Fibroblast of skin of abdomen (primary cell): ENCODE measurements at regions not wholly inside any gene's neighbourhood (a gene's known extent, or its start where the extent isn't known, plus 50 kb on each side); places are given as distances from the start of the nearest gene placed in this dataset.

Experiments used
- DNase-seq: peaks from one replicate; pipeline ENCODE4 v3.0.0-alpha.2; 2013

- no peak for DNase-seq
These were observed 64.3 kb upstream of the VANGL1 start for GRCh38 chr1:115577513-115577912.

DNA sequence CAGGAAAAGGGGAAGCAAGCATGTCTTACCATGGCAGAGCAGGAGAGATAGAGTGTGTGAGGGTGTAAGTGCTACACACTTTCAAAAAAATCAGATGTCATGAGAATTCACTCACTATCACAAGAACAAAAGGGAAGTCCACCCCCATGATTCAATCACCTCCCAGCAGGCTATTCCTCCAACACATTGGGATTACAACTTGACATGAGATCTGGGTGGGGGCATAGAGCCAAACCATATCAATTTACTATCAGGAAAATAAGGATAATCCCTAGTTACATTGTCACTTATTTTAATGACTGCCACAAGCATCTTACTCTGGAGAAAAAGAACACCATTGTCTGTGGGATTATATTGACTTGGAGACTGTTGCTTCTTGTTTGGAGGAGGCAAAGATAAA lies 66.1 kb upstream of the VANGL1 start:
- DNase-seq = no peak

- DNase-seq = no peak
These were observed 69.1 kb upstream of the VANGL1 start for GRCh38 chr1:115572710-115573109.

GRCh38 chr1:115567431-115567830 lies 74.3 kb upstream of the VANGL1 start:
- DNase-seq = no peak

DNA sequence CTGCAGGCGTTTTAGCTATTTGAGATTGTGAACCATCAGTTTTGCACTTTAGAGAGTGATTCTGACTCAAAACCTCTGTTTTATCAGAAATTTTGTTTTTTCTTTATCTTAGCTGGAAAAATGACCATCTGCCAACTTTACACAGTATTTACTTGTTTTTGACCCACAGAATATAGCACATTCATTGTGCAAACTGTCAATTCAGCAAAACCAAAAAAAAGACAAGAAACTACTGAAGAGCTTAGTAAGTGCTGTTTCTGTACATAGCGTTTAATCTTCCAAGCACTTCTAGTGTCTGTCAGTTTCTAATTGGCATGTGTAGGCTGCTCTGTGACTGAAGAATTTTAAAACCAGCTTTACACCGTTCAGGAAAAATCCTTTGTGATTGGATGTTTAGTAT lies 76.0 kb upstream of the VANGL1 start:
- no peak for DNase-seq

GRCh38 chr1:115565353-115565752 lies 76.4 kb upstream of the VANGL1 start:
- no peak for DNase-seq

- DNase-seq = no peak
These were observed 77.6 kb upstream of the VANGL1 start for GRCh38 chr1:115564201-115564600.

- DNase-seq = peak; percentile 33
These were observed 81.7 kb upstream of the VANGL1 start for GRCh38 chr1:115560027-115560426.

DNA sequence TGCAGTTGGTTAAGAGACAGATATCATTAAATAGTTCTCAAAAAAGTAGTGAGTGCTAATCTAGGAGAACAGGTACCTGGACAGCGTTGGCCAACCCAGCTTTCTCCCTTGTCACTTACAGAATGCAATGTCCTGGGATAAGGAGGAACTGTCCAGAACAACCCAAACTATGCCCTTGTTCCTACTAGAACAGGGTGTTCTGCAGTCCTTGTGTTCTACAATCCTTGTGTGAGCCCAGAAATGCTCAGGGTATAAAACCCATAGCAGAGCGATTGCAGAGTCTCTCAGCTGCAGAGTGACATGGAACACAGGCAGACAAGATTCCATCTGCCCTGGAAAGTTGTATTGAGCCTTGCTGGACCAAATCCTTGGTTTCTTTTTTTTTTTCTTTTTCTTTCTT lies 83.5 kb upstream of the VANGL1 start:
- no peak for DNase-seq

DNA sequence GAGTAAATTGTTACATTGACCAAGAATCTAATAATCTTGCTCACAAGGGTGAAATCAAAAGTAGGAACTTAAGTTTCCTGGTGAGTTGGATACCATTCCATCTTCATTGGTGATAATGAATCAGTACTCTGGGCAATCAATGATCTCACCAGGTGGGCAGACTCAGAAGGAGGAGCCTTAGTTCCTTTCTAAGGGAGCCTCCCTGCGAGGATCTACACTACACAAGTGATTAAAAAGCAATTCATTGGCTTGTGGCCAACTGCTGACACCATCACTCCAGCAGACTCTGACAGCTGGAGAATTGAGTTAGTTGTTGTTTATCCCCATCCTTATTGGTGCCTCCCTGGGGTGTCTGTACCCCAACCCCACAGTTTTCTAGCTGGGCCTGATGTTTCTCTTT lies 84.1 kb upstream of the VANGL1 start:
- no peak for DNase-seq

GRCh38 chr1:115556236-115556635 lies 85.5 kb upstream of the VANGL1 start:
- peak; percentile 41 for DNase-seq

GRCh38 chr1:115555446-115555845 lies 86.3 kb upstream of the VANGL1 start:
- peak; percentile 78 for DNase-seq

- DNase-seq = no peak
These were observed 94.1 kb upstream of the VANGL1 start for GRCh38 chr1:115547696-115548095.

GRCh38 chr1:115546846-115547245 lies 94.9 kb upstream of the VANGL1 start:
- DNase-seq = no peak

DNA sequence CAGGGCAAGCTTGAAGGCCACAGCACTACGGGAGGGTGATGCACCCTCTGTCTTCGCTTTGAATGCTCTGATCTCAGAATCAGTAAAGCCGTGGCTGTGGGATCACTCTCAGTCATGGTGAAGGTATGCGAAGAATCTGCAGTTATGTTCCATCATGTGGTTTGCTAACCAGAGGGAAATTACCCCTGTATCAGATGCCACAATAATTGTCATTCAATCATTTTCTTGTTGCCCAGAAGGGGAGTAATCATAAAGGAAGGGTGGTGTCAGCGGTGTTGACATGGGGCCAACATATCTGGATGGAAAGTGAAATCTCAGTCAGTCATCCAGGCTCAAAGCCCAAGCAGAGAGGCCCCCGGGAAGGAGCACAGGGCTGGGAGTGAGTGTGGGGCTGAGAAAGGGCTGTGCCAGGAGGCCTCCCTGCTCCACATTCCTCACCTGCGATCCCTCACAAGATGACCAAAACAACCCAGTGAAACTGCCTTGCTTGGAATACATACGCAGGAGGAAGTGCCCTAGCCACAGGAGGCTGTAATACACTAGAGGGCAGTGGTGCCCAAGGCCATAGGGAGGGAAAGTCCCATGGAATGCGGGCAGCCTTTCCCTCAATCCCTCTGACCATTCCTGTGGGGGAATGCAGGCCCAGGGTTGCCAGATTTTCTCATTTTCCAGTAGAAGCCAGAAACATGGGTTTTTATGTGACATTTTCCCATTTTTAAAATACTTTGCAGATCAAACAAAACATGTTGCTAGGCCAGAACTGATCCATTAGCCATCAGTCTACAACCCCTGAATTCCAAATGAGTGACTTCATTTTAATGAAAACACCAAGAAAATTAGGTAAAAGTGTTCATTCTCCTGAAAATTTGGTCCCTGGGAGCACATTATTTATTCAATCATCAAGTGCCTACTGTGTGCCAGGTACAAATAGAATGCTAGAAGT lies 95.7 kb upstream of the VANGL1 start:
- DNase-seq = peak; percentile 98

DNA sequence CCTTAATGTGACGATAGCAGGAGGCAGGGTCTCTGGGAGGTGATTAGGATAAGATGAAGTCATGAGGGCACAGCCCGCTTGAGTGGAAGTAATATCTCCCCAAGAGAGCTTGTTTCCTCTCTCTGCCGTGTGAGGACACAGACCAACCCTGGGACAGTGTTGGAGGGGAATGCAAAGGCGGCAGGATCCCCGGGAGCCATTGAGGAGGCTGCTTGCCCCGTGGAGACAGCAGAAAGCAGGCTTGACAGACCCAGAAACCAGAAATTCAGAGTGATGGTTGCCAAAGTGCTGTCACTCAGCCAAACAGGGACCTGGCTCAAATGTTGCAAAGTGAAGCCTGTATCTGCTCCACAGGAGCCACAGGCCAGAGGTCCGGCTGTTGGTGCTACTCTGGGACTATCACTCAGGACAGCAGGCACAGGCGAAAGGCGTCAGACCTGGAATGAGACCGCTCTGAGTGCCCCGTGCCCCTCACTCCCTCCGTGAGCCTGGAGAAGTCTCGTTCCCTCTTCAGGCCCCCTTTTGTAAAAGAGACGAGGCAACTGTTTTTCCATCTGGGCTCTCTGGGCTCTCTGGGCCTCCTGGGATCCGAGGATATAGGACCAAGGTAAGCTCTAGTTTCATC lies 96.6 kb upstream of the VANGL1 start:
- no peak for DNase-seq

- DNase-seq = no peak
These were observed 97.6 kb upstream of the VANGL1 start for GRCh38 chr1:115544131-115544530.

GRCh38 chr1:115543247-115543646 lies 98.5 kb upstream of the VANGL1 start:
- DNase-seq = no peak

DNA sequence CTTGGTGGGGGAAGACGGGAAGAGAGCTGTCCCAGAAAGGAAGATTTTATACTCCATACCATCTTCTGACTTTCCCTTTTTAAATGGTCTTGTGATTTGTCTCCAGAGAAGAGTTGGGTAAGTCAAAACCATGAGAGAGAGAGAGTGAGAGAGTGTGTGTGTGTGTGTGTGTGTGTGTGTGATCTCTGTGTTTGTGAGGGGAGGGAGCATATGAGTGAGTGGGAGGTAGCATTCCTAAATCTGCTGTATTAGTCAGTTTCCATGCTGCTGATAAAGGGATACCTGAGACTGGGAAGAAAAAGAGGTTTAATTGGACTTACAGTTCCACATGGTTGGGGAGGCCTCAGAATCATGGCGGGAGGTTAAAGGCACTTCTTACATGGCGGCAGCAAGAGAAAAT lies 102.0 kb upstream of the VANGL1 start:
- no peak for DNase-seq

GRCh38 chr1:115539061-115539460 lies 102.7 kb upstream of the VANGL1 start:
- no peak for DNase-seq

DNA sequence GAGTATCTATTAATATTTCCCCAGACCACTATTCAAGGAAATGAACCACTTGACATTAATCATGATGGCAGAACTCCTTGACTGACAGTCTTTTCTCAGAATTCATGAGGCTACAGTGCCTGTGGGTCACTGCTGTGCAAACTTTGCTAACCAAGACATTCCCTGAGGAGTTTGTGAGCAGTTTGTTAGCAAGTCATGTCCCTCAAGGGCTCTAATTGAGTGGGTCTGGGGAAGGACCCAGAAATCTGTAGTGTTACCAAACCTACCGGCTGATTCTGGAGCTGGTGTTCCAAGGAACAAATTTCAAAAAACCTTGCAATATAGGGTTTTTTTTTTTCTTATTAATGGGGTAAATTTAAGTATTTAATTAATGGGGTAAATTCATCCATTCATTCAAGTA lies 103.2 kb upstream of the VANGL1 start:
- DNase-seq = no peak

GRCh38 chr1:115537415-115537814 lies 104.4 kb upstream of the VANGL1 start:
- DNase-seq = no peak

DNA sequence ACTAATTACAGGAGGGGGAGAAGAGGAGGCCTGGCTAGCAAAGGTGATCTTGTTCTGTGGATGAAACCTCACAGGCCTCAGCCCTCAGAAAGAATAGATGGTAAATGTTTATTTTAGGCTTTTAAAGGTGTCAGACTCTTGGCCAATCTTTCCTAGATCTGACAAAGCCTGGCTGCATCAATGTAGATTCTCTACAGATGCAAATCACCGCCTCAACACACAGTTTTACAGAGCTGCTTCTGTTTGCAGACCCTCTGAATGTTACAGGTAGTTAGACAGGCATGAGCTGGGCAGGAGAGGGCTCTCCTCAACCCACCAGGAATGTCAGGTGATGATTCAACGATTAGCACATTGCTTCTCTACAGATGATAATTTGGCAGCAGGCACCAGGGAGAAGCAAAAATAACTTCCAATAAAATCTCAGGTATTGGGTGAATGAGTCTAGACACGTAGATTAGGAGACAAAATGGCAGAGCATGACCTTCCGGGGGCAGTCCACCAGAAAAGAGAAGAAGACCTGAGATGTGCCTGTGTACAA lies 105.4 kb upstream of the VANGL1 start:
- DNase-seq = no peak

DNA sequence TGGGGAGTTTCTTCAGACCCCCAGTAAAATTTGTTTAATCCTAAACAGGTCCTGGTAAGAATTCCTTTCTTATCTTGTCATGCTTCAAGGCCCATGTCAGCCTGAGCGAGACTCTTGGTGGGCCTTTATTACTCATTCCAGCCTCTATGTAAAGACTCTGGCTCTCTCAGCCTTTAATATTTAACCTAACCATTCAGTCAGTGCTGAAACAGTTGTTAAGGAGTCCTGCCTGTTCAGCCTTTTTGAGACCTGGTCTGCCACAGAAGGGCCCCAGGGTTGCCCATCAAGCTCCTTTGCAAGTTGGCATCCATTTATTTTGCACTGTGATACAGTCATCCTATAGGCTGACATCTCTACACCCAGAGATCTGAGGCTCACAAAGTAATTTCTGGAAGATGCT lies 107.7 kb upstream of the VANGL1 start:
- DNase-seq = no peak
